ENCODE measurements at regions not wholly inside any gene's neighbourhood (a gene's known extent, or its start where the extent isn't known, plus 50 kb on each side); places are given as distances from the start of the nearest gene placed in this dataset.
A peak's percentile ranks its signal among the peaks of the same experiment; 100 is the strongest.
"Not testable (repeated sequence)": the region's sequence is repeated elsewhere in the genome, so short reads cannot be mapped to it uniquely, and the experiment has no call there.

GRCh38 chr18:57882465-57882864 is 79.3 kb upstream of the ATP8B1 start:
- no peak for DNase-seq

- peak in 55 of 58 donors; percentile 2 to 82 (median 42) for DNase-seq
These were observed 78.8 kb upstream of the ATP8B1 start for GRCh38 chr18:57881818-57882413.

GRCh38 chr18:57879924-57880323 is 76.8 kb upstream of the ATP8B1 start:
- not testable (repeated sequence) for DNase-seq

- no peak for DNase-seq
These were observed 66.1 kb upstream of the ATP8B1 start for GRCh38 chr18:57869221-57869620.

- no peak for DNase-seq
These were observed 63.2 kb upstream of the ATP8B1 start for GRCh38 chr18:57866355-57866754.

- DNase-seq, result no peak
These were observed 61.6 kb upstream of the ATP8B1 start for GRCh38 chr18:57864615-57865121.

- DNase-seq, result no peak
These were observed 60.6 kb upstream of the ATP8B1 start for GRCh38 chr18:57863706-57864105.

- no peak for DNase-seq
These were observed 56.2 kb upstream of the ATP8B1 start for GRCh38 chr18:57859314-57859713.

GRCh38 chr18:57856557-57857280 is 53.6 kb upstream of the ATP8B1 start:
- DNase-seq, result no peak

GRCh38 chr18:57856128-57856527 is 53.0 kb upstream of the ATP8B1 start:
- DNase-seq, result no peak

- no peak for DNase-seq
These were observed 52.4 kb upstream of the ATP8B1 start for GRCh38 chr18:57855551-57855950.

- DNase-seq, result no peak
These were observed 51.6 kb upstream of the ATP8B1 start for GRCh38 chr18:57854726-57855125.

GRCh38 chr18:57853864-57854263 is 50.7 kb upstream of the ATP8B1 start:
- DNase-seq, result no peak

GRCh38 chr18:57853133-57853532 is 50.0 kb upstream of the ATP8B1 start:
- no peak for DNase-seq
